SK-N-SH (cell line): ENCODE measurements at regions not wholly inside any gene's neighbourhood (a gene's known extent, or its start where the extent isn't known, plus 50 kb on each side); places are given as distances from the start of the nearest gene placed in this dataset.

Source experiments
- CTCF ChIA-PET: fragments of 300-600, 350-600 bp; formaldehyde crosslinking; extraction: SDS; loops from one replicate; lab custom pipeline; 2021; lab: Yijun Ruan, JAX
- POLR2A ChIA-PET: fragments of 350-600 bp; sonication (Branson Sonifier 250); formaldehyde crosslinking; extraction: SDS; loops from one replicate; lab custom pipeline; 2020; ENCODE audit warnings: antibody characterized with exemption, inconsistent platforms; lab: Yijun Ruan, JAX
- DNase-seq: peaks from one replicate; pipeline ENCODE4 v3.0.0; 2012
- H2AFZ ChIP-seq: fragments of 200-600 bp; sonication (generic); 2 replicates; pipeline ENCODE4 v1.8.1; 2016; ENCODE audit warnings: antibody characterized with exemption, mild to moderate bottlenecking, low read depth
- H3F3A ChIP-seq: fragments of 200-600 bp; sonication (generic); replicated peaks from 2 replicates; pipeline ENCODE3; 2016; ENCODE audit warnings: antibody characterized with exemption, mild to moderate bottlenecking; ENCODE audit not compliant: insufficient read depth
- H3K27ac ChIP-seq, 2 experiments: fragments of 200-500 bp in 1 of 2; fragments of 200-600 bp in 1 of 2; sonication (Bioruptor generic) in 1 of 2; sonication (generic), shearing (Covaris generic) in 1 of 2; 2 replicates each; pipeline versions ENCODE4 v1.5.1 to v1.6.1; 2014 to 2016; ENCODE audit warnings: low read depth in 2 of 2, inconsistent platforms in 1 of 2, low read length in 1 of 2, mild to moderate bottlenecking in 1 of 2, mixed read lengths in 1 of 2
- H3K27me3 ChIP-seq: fragments of 200-600 bp; sonication (generic), shearing (Covaris generic); 2 replicates; pipeline ENCODE4 v1.6.1; 2016; ENCODE audit warnings: mixed run types; ENCODE audit not compliant: insufficient read depth
- H3K36me3 ChIP-seq, 2 experiments: fragments of 200-500 bp in 1 of 2; fragments of 200-600 bp in 1 of 2; sonication (Bioruptor generic) in 1 of 2; sonication (generic) in 1 of 2; replicated peaks in 1 of 2; 2 replicates each; pipeline versions ENCODE3 to v1.5.1; 2014 to 2016; ENCODE audit warnings: low read length in 1 of 2, mild to moderate bottlenecking in 1 of 2; ENCODE audit not compliant: insufficient read depth in 2 of 2, control insufficient read depth in 1 of 2
- H3K4me1 ChIP-seq, 2 experiments: fragments of 200-500 bp in 1 of 2; fragments of 200-600 bp in 1 of 2; sonication (Bioruptor generic) in 1 of 2; sonication (generic), shearing (Covaris generic) in 1 of 2; 2 replicates each; pipeline versions ENCODE4 v1.5.1 to v1.6.1; 2014 to 2016; ENCODE audit warnings: low read depth in 1 of 2, low read length in 1 of 2, mixed run types in 1 of 2; ENCODE audit not compliant: insufficient read depth in 2 of 2, control insufficient read depth in 1 of 2
- H3K4me2 ChIP-seq: fragments of 200-600 bp; sonication (generic), shearing (Covaris generic); 2 replicates; pipeline ENCODE4 v1.6.1; 2017; ENCODE audit warnings: mixed run types
- H3K4me3 ChIP-seq, 2 experiments: fragments of 200-500 bp in 1 of 2; fragments of 200-600 bp in 1 of 2; sonication (Bioruptor generic) in 1 of 2; sonication (generic), shearing (Covaris generic) in 1 of 2; 2 replicates each; pipeline versions ENCODE4 v1.5.1 to v1.8.1; 2014 to 2016; ENCODE audit warnings: low read depth in 2 of 2, inconsistent platforms in 1 of 2, low read length in 1 of 2, mild to moderate bottlenecking in 1 of 2, mixed read lengths in 1 of 2, moderate library complexity in 1 of 2
- H3K79me2 ChIP-seq: fragments of 200-600 bp; sonication (generic); 2 replicates; pipeline ENCODE4 v1.8.1; 2017; ENCODE audit warnings: mild to moderate bottlenecking; ENCODE audit not compliant: insufficient read depth
- H3K9ac ChIP-seq: fragments of 200-600 bp; sonication (generic); 2 replicates; pipeline ENCODE4 v1.6.1; 2017; ENCODE audit warnings: mixed run types
- H3K9me2 ChIP-seq: fragments of 200-600 bp; sonication (generic); 2 replicates; pipeline ENCODE4 v1.6.1; 2017; ENCODE audit warnings: mixed run types
- H3K9me3 ChIP-seq: fragments of 200-600 bp; sonication (generic); 2 replicates; pipeline ENCODE4 v1.6.1; 2017; ENCODE audit warnings: mixed run types, mild to moderate bottlenecking, moderate library complexity
- H4K20me1 ChIP-seq: fragments of 200-600 bp; sonication (generic); 2 replicates; pipeline ENCODE4 v1.6.1; 2017; ENCODE audit warnings: mild to moderate bottlenecking, mixed run types; ENCODE audit not compliant: insufficient read depth
- ELF1 ChIP-seq: IDR thresholded peaks from 2 replicates; pipeline ENCODE4 v1.4.0; 2012
- EZH2phosphoT487 ChIP-seq: fragments of 200-600 bp; sonication (generic); IDR thresholded peaks from 2 replicates; pipeline ENCODE4 v1.6.1; 2017; ENCODE audit warnings: low read depth, mixed run types, mild to moderate bottlenecking, antibody characterized with exemption, moderate library complexity, borderline replicate concordance
- FOSL2 ChIP-seq: IDR thresholded peaks from 2 replicates; pipeline ENCODE4 v1.4.0; 2012; ENCODE audit warnings: low read depth, mild to moderate bottlenecking, moderate library complexity, borderline replicate concordance
- FOXJ3 ChIP-seq: sonication (generic); formaldehyde crosslinking; IDR thresholded peaks from 2 replicates; pipeline ENCODE4 v1.5.1; 2020; ENCODE audit warnings: mild to moderate bottlenecking, missing genetic modification reagents
- FOXM1 ChIP-seq: IDR thresholded peaks from 2 replicates; pipeline ENCODE4 v1.4.0; 2012; ENCODE audit warnings: low read depth, mild to moderate bottlenecking
- GATA2 ChIP-seq: sonication (generic); formaldehyde crosslinking; IDR thresholded peaks from 2 replicates; pipeline ENCODE4 v1.5.0; 2020; ENCODE audit warnings: mild to moderate bottlenecking, missing genetic modification reagents
- NFIC ChIP-seq: IDR thresholded peaks from 2 replicates; pipeline ENCODE4 v1.4.0; 2012; ENCODE audit warnings: borderline replicate concordance
- RAD21 ChIP-seq: IDR thresholded peaks from 2 replicates; pipeline ENCODE4 v1.6.1; 2012; ENCODE audit warnings: mild to moderate bottlenecking, low read length
- RCOR1 ChIP-seq: fragments of 150-350 bp; IDR thresholded peaks from 2 replicates; pipeline ENCODE4 v1.6.1; 2017; ENCODE audit warnings: antibody characterized with exemption, low read length
- RXRA ChIP-seq: IDR thresholded peaks from 2 replicates; pipeline ENCODE4 v1.4.0; 2012; ENCODE audit warnings: low read depth, mild to moderate bottlenecking, borderline replicate concordance
- TAF1 ChIP-seq: IDR thresholded peaks from 2 replicates; pipeline ENCODE4 v1.6.1; 2012; ENCODE audit warnings: low read depth, mild to moderate bottlenecking, low read length, moderate library complexity, borderline replicate concordance
- TCF12 ChIP-seq: IDR thresholded peaks from 2 replicates; pipeline ENCODE4 v1.4.0; 2012
- YY1 ChIP-seq: IDR thresholded peaks from 2 replicates; pipeline ENCODE4 v1.4.0; 2012; ENCODE audit warnings: low read depth, mild to moderate bottlenecking
- WGBS: methylation state at CpG from one replicate; pipeline ENCODE4 v1.1.6; 2017; ENCODE audit warnings: low lambda C conversion rate; 5-methylcytosine and 5-hydroxymethylcytosine counted together
- TF ChIP-seq, protein P1 (sequence below): fragments of 150-350 bp; IDR thresholded peaks from 2 replicates; pipeline ENCODE4 v1.6.1; 2017; ENCODE audit warnings: antibody characterized with exemption, low read length, low read depth, borderline replicate concordance
- TF ChIP-seq, protein P2 (sequence below): fragments of 200-600 bp; sonication (generic); IDR thresholded peaks from 2 replicates; pipeline ENCODE4 v1.6.1; 2017; ENCODE audit warnings: antibody characterized with exemption, mild to moderate bottlenecking, moderate library complexity
- TF ChIP-seq, protein P3 (sequence below): IDR thresholded peaks from 2 replicates; pipeline ENCODE4 v1.4.0; 2012; ENCODE audit warnings: low read depth
- TF ChIP-seq, protein P4 (sequence below): IDR thresholded peaks from 2 replicates; pipeline ENCODE4 v1.4.0; 2012; ENCODE audit warnings: low read depth, borderline replicate concordance
- TF ChIP-seq, protein P5 (sequence below): IDR thresholded peaks from 2 replicates; pipeline ENCODE4; 2012
- TF ChIP-seq, protein P6 (sequence below): IDR thresholded peaks from 2 replicates; pipeline ENCODE4 v1.4.0; 2012; ENCODE audit warnings: low read depth, borderline replicate concordance

DNA sequence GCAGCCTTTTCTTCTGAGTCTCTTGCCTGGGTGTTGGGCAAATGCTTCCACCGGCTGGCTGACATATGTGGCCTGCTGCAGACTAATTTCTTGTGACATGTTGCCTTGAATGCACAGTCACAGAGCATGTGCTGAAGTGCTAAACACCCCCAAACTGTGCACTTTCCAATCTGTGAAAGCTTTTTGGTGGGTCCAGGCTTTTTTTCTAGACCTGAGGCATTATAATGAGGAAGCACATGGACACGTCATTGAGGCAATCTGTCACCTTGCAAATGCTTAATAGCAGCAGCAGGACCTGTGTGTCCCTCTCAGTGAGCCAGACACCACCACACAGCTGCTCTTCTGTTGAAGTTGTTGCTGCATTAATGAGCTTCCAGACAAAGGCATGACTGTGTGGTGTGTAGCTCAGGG, 274.7 kb downstream of the ELAVL2 start:
- H3K9me2 ChIP-seq, result no peaks in the 10 kb centered on the region
- H3K9me3 ChIP-seq, result no peaks in the 10 kb centered on the region
- no peak for TF ChIP-seq TAF1
- TF ChIP-seq, protein P1, sequence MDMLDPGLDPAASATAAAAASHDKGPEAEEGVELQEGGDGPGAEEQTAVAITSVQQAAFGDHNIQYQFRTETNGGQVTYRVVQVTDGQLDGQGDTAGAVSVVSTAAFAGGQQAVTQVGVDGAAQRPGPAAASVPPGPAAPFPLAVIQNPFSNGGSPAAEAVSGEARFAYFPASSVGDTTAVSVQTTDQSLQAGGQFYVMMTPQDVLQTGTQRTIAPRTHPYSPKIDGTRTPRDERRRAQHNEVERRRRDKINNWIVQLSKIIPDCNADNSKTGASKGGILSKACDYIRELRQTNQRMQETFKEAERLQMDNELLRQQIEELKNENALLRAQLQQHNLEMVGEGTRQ, result no peak
- no peak for TF ChIP-seq TCF12
- TF ChIP-seq GATA2, result no peak
- TF ChIP-seq EZH2phosphoT487, result no peak
- TF ChIP-seq YY1, result no peak
- no peak for TF ChIP-seq RAD21
- TF ChIP-seq FOSL2, result no peak
- TF ChIP-seq RXRA, result no peak
- H4K20me1 ChIP-seq, result no peaks in the 10 kb centered on the region
- H2AFZ ChIP-seq, result no peak overlapping the region
- peaks cover 0 to 7% of the 10 kb centered on the region in 2 experiments; a peak in 1 of 4 replicates for H3K4me1 ChIP-seq
- H3K27ac ChIP-seq, result no peak overlapping the region
- no peak for DNase-seq
- H3F3A ChIP-seq, result no peaks in the 10 kb centered on the region
- no peak overlapping the region for H3K4me2 ChIP-seq
- H3K4me3 ChIP-seq, result no peak overlapping the region
- ChIA-PET CTCF (interaction anchor here (1.5 kb wide), 1 partner anchor 97 kb away, joined by 4 read pairs; no protein-coding TSS in a partner anchor), POLR2A (no interaction called here)
- H3K36me3 ChIP-seq, result no peaks in the 10 kb centered on the region
- no peaks in the 10 kb centered on the region for H3K27me3 ChIP-seq
- no peak overlapping the region for H3K9ac ChIP-seq
- no peaks in the 10 kb centered on the region for H3K79me2 ChIP-seq
- WGBS, result 44% methylated on average over 1 of the region's 2 CpGs

DNA sequence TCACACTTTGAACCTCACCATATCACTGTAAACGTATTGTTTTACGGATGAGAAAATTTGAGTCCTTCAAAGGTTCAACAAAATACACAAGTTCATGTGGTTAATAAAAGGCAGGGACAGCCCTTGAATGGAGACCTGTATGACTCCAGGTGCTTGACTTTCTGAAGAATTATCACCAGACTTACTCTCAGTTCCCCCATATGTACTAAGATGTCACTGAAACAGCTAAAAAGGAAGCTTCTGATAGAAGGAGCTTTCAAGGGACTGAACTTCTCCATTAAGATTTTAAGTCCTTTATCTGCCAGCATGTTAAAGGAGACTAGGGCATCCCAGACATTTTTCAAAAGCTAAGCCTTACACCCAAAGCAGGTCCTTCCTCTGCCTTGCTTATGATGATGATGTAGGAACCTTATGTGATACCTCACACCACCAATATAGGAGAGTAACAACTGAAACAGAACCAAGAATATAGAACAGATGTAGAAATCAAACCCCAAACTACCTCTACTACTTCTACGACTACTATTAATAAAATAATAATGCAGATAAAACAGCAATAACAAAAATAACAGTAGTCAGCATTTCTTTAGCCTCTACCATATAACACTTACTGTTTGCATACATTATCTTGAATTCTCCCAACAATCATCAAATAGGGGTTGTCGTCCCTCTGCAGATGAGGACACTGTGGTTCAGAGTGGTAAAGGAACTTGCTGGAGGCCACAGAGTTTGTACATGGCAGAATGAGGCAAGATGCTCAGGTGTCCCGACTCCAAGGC, 273.9 kb downstream of the ELAVL2 start:
- H3K27ac ChIP-seq, result no peak overlapping the region
- WGBS, result 24% methylated on average over 5 of the region's 5 CpGs
- H3K27me3 ChIP-seq, result no peaks in the 10 kb centered on the region
- H3K9me3 ChIP-seq, result no peaks in the 10 kb centered on the region
- H2AFZ ChIP-seq, result no peak overlapping the region
- H3K9me2 ChIP-seq, result no peaks in the 10 kb centered on the region
- ChIA-PET CTCF (no interaction called here), POLR2A (no interaction called here)
- DNase-seq, result no peak
- H3F3A ChIP-seq, result no peaks in the 10 kb centered on the region
- no peak overlapping the region for H3K9ac ChIP-seq
- H3K4me2 ChIP-seq, result no peak overlapping the region
- peaks cover 0 to 7% of the 10 kb centered on the region in 2 experiments; a peak in 1 of 4 replicates for H3K4me1 ChIP-seq
- H3K79me2 ChIP-seq, result no peaks in the 10 kb centered on the region
- H3K4me3 ChIP-seq, result no peak overlapping the region
- no peaks in the 10 kb centered on the region for H4K20me1 ChIP-seq
- H3K36me3 ChIP-seq, result no peaks in the 10 kb centered on the region
- TF ChIP-seq, protein P2, sequence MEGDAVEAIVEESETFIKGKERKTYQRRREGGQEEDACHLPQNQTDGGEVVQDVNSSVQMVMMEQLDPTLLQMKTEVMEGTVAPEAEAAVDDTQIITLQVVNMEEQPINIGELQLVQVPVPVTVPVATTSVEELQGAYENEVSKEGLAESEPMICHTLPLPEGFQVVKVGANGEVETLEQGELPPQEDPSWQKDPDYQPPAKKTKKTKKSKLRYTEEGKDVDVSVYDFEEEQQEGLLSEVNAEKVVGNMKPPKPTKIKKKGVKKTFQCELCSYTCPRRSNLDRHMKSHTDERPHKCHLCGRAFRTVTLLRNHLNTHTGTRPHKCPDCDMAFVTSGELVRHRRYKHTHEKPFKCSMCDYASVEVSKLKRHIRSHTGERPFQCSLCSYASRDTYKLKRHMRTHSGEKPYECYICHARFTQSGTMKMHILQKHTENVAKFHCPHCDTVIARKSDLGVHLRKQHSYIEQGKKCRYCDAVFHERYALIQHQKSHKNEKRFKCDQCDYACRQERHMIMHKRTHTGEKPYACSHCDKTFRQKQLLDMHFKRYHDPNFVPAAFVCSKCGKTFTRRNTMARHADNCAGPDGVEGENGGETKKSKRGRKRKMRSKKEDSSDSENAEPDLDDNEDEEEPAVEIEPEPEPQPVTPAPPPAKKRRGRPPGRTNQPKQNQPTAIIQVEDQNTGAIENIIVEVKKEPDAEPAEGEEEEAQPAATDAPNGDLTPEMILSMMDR, result no peak
- TF ChIP-seq FOXM1 (no peak), ELF1 (no peak), FOSL2 (no peak), RCOR1 (no peak), FOXJ3 (CRISPR knock-in tag) (no peak), YY1 (no peak), EZH2phosphoT487 (no peak), NFIC (no peak), RAD21 (no peak)
- TF ChIP-seq, protein P3, sequence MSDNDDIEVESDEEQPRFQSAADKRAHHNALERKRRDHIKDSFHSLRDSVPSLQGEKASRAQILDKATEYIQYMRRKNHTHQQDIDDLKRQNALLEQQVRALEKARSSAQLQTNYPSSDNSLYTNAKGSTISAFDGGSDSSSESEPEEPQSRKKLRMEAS, result no peak
- TF ChIP-seq, protein P4, sequence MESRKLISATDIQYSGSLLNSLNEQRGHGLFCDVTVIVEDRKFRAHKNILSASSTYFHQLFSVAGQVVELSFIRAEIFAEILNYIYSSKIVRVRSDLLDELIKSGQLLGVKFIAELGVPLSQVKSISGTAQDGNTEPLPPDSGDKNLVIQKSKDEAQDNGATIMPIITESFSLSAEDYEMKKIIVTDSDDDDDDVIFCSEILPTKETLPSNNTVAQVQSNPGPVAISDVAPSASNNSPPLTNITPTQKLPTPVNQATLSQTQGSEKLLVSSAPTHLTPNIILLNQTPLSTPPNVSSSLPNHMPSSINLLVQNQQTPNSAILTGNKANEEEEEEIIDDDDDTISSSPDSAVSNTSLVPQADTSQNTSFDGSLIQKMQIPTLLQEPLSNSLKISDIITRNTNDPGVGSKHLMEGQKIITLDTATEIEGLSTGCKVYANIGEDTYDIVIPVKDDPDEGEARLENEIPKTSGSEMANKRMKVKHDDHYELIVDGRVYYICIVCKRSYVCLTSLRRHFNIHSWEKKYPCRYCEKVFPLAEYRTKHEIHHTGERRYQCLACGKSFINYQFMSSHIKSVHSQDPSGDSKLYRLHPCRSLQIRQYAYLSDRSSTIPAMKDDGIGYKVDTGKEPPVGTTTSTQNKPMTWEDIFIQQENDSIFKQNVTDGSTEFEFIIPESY, result no peak
- TF ChIP-seq, protein P1, result no peak
- TF ChIP-seq, protein P5, sequence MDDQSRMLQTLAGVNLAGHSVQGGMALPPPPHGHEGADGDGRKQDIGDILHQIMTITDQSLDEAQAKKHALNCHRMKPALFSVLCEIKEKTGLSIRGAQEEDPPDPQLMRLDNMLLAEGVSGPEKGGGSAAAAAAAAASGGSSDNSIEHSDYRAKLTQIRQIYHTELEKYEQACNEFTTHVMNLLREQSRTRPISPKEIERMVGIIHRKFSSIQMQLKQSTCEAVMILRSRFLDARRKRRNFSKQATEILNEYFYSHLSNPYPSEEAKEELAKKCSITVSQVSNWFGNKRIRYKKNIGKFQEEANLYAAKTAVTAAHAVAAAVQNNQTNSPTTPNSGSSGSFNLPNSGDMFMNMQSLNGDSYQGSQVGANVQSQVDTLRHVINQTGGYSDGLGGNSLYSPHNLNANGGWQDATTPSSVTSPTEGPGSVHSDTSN, result no peak
- TF ChIP-seq, protein P6, sequence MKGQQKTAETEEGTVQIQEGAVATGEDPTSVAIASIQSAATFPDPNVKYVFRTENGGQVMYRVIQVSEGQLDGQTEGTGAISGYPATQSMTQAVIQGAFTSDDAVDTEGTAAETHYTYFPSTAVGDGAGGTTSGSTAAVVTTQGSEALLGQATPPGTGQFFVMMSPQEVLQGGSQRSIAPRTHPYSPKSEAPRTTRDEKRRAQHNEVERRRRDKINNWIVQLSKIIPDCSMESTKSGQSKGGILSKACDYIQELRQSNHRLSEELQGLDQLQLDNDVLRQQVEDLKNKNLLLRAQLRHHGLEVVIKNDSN, result no peak
